ENCODE measurements at regions not wholly inside any gene's neighbourhood (a gene's known extent, or its start where the extent isn't known, plus 50 kb on each side); places are given as distances from the start of the nearest gene placed in this dataset.

GRCh38 chr13:92966341-92966740 lies 260.3 kb upstream of the GPC6 start:
- Mint-ChIP-seq H3K4me1 (ENCODE audit: low read depth) (no peaks in the 10 kb centered on the region), H3K4me3 (no peak overlapping the region), H3K36me3 (ENCODE audit: low read depth) (no peaks in the 10 kb centered on the region), H3K27me3 (no peaks in the 10 kb centered on the region), H3K27ac (no peak overlapping the region), H3K9me3 (no peaks in the 10 kb centered on the region)
- CTCF ChIA-PET: no interaction called here
- Histone ChIP-seq H3K27me3 (ENCODE audit: control insufficient read depth in 1 of 2, insufficient read depth in 2 of 2, low read length in 2 of 2) (no peaks in the 10 kb centered on the region), H3K27ac (ENCODE audit: low read depth in 1 of 2, low read length in 2 of 2) (no peak overlapping the region), H3K9me3 (ENCODE audit: control insufficient read depth in 1 of 2, insufficient read depth in 1 of 2, low read length in 2 of 2) (no peaks in the 10 kb centered on the region), H3K4me3 (ENCODE audit: low read length) (no peak overlapping the region), H3K4me1 (ENCODE audit: insufficient read depth, low read length) (no peaks in the 10 kb centered on the region), H3K36me3 (ENCODE audit: insufficient read depth, low read length) (no peaks in the 10 kb centered on the region)
- DNase-seq (no peak), ATAC-seq (ENCODE audit: poor library complexity) (no peak)
- POLR2A ChIA-PET: no interaction called here
- TF ChIP-seq CTCF (IDR thresholded peaks at IDR 0.05): no peak
- intact Hi-C loops (cut with DNase I, micrococcal nuclease): no loop called here

GRCh38 chr13:92966900-92967299 lies 259.7 kb upstream of the GPC6 start:
- Mint-ChIP-seq H3K27me3 (no peaks in the 10 kb centered on the region), H3K9me3 (no peaks in the 10 kb centered on the region), H3K4me1 (ENCODE audit: low read depth) (no peaks in the 10 kb centered on the region), H3K27ac (no peak overlapping the region), H3K36me3 (ENCODE audit: low read depth) (no peaks in the 10 kb centered on the region), H3K4me3 (no peak overlapping the region)
- ATAC-seq (ENCODE audit: poor library complexity) (no peak), DNase-seq (no peak)
- no peaks in the 10 kb centered on the region for H3K4me1 ChIP-seq (ENCODE audit: insufficient read depth, low read length)
- no peaks in the 10 kb centered on the region for H3K9me3 ChIP-seq (ENCODE audit: control insufficient read depth in 1 of 2, insufficient read depth in 1 of 2, low read length in 2 of 2)
- H3K27me3 ChIP-seq (ENCODE audit: control insufficient read depth in 1 of 2, insufficient read depth in 2 of 2, low read length in 2 of 2): no peaks in the 10 kb centered on the region
- H3K36me3 ChIP-seq (ENCODE audit: insufficient read depth, low read length): no peaks in the 10 kb centered on the region
- no peak overlapping the region for H3K27ac ChIP-seq (ENCODE audit: low read depth in 1 of 2, low read length in 2 of 2)
- ChIA-PET CTCF (no interaction called here), POLR2A (no interaction called here)
- no peak for TF ChIP-seq CTCF (IDR thresholded peaks at IDR 0.05)
- intact Hi-C loops (cut with DNase I, micrococcal nuclease): no loop called here
- H3K4me3 ChIP-seq (ENCODE audit: low read length): no peak overlapping the region

- Histone ChIP-seq H3K27ac (ENCODE audit: low read depth in 1 of 2, low read length in 2 of 2) (no peak overlapping the region), H3K4me1 (ENCODE audit: insufficient read depth, low read length) (no peaks in the 10 kb centered on the region), H3K9me3 (ENCODE audit: control insufficient read depth in 1 of 2, insufficient read depth in 1 of 2, low read length in 2 of 2) (no peaks in the 10 kb centered on the region), H3K4me3 (ENCODE audit: low read length) (no peak overlapping the region), H3K36me3 (ENCODE audit: insufficient read depth, low read length) (no peaks in the 10 kb centered on the region), H3K27me3 (ENCODE audit: control insufficient read depth in 1 of 2, insufficient read depth in 2 of 2, low read length in 2 of 2) (no peaks in the 10 kb centered on the region)
- POLR2A ChIA-PET: no interaction called here
- no peaks in the 10 kb centered on the region for H3K4me1 Mint-ChIP-seq (ENCODE audit: low read depth)
- no peak overlapping the region for H3K27ac Mint-ChIP-seq
- no peaks in the 10 kb centered on the region for H3K36me3 Mint-ChIP-seq (ENCODE audit: low read depth)
- no peaks in the 10 kb centered on the region for H3K9me3 Mint-ChIP-seq
- ATAC-seq (ENCODE audit: poor library complexity) (no peak), DNase-seq (no peak)
- intact Hi-C loops (cut with DNase I, micrococcal nuclease): no loop called here
- CTCF ChIA-PET: no interaction called here
- no peaks in the 10 kb centered on the region for H3K27me3 Mint-ChIP-seq
- no peak overlapping the region for H3K4me3 Mint-ChIP-seq
- no peak for TF ChIP-seq CTCF (IDR thresholded peaks at IDR 0.05)
Observed at GRCh38 chr13:92967923-92968322, 258.7 kb upstream of the GPC6 start.
